ENCODE measurements at regions not wholly inside any gene's neighbourhood (a gene's known extent, or its start where the extent isn't known, plus 50 kb on each side); places are given as distances from the start of the nearest gene placed in this dataset.

DNA sequence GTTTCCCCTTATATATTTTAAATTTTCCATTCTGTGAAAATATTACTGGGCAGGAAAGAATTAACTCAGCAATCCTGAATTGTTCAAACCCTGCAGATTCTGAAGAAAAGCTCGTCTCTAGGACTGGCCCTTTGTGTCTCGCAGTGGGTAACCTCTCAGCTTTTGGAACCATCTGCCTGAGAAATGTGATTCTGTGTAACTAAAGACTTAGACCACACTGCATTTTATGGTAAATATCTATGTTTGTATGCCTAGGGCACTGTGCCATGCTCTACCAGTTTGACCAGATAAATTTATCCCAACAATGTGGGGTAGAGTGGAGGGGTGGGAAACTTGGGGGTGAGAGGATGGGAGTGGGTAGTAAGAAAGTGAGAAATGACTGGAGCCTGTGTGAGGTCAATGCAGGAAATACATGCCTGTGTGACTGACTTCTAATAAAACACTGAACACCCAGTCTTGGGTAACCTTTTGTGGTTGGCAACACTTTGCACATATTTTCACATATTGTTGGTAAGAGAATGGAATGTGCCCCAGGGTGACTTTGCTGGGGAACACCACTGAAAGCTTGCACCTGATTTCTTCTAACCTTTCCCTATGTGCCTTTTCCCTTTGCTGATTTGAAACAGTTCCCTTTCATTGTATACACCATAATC lies 1181.9 kb downstream of the OLFM4 start:
- no peak for DNase-seq
- Histone ChIP-seq H3K4me3 (ENCODE audit: low read depth, low read length) (no peak overlapping the region), H3K36me3 (replicated peaks) (no peaks in the 10 kb centered on the region), H3K27me3 (replicated peaks) (no peaks in the 10 kb centered on the region), H3K27ac (no peak overlapping the region)
- TF ChIP-seq CTCF (IDR thresholded peaks at IDR 0.05; ENCODE audit: low read depth, low read length, missing control alignments), result no peak
- in situ Hi-C loops (cut with HindIII; ENCODE audit: low pct_ligation_motif_present, low sequenced_read_pairs), result no loop called here

DNA sequence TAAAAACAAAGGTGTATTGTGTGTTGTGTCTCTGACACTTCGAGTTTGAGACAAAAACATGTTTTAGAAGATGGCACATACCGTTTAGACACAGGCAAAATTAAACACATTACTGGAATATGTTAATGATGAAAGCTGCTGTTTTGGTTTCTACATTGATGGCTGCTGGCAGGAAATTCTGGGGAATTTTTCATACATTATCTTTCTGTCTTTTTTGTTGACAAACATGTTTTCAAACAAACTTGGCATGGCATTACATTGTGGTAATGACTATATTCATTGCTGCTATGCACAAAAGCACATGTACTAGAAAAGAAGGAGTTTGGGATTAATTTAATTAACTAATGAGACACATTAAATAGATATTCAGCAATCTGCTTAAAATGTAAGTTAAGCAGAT lies 1187.6 kb downstream of the OLFM4 start:
- H3K4me3 ChIP-seq (ENCODE audit: low read depth, low read length), result no peak overlapping the region
- H3K36me3 ChIP-seq (replicated peaks), result no peaks in the 10 kb centered on the region
- no peak for TF ChIP-seq CTCF (IDR thresholded peaks at IDR 0.05; ENCODE audit: low read depth, low read length, missing control alignments)
- no peak for DNase-seq
- H3K27ac ChIP-seq, result no peak overlapping the region
- no peaks in the 10 kb centered on the region for H3K27me3 ChIP-seq (replicated peaks)
- in situ Hi-C loops (cut with HindIII; ENCODE audit: low pct_ligation_motif_present, low sequenced_read_pairs), result no loop called here

DNA sequence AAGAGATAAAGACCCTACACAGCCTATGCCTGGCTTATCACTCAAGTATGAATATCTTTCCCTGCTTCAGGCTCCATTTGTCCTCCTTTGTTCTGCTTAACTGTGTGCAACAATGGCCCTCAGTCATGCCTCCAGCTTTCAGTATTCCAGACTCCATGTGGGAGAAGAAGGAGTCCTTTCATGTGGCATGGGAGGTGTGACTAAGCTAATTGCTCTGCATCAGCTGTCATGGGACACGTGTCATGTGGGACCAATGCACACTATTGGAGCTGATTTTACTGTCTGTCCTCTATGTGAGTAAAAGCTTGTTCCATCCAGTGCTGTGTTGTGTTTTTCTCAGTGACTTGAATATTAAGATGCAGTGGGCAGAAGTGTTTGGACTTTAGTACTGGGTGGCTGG lies 1198.3 kb downstream of the OLFM4 start:
- H3K36me3 ChIP-seq (replicated peaks), result no peaks in the 10 kb centered on the region
- H3K4me3 ChIP-seq (ENCODE audit: low read depth, low read length), result no peak overlapping the region
- DNase-seq, result no peak
- TF ChIP-seq CTCF (IDR thresholded peaks at IDR 0.05; ENCODE audit: low read depth, low read length, missing control alignments), result no peak
- H3K27me3 ChIP-seq (replicated peaks), result no peaks in the 10 kb centered on the region
- in situ Hi-C loops (cut with HindIII; ENCODE audit: low pct_ligation_motif_present, low sequenced_read_pairs), result no loop called here
- no peak overlapping the region for H3K27ac ChIP-seq

GRCh38 chr13:54232700-54233099 lies 1204.1 kb downstream of the OLFM4 start:
- DNase-seq, result no peak
- Histone ChIP-seq H3K4me3 (ENCODE audit: low read depth, low read length) (no peak overlapping the region), H3K27me3 (replicated peaks) (no peaks in the 10 kb centered on the region), H3K27ac (no peak overlapping the region), H3K36me3 (replicated peaks) (no peaks in the 10 kb centered on the region)
- in situ Hi-C loops (cut with HindIII; ENCODE audit: low pct_ligation_motif_present, low sequenced_read_pairs), result no loop called here
- no peak for TF ChIP-seq CTCF (IDR thresholded peaks at IDR 0.05; ENCODE audit: low read depth, low read length, missing control alignments)

GRCh38 chr13:54234607-54235006 lies 1206.0 kb downstream of the OLFM4 start:
- no peak for TF ChIP-seq CTCF (IDR thresholded peaks at IDR 0.05; ENCODE audit: low read depth, low read length, missing control alignments)
- no peaks in the 10 kb centered on the region for H3K27me3 ChIP-seq (replicated peaks)
- H3K27ac ChIP-seq, result no peak overlapping the region
- H3K36me3 ChIP-seq (replicated peaks), result no peaks in the 10 kb centered on the region
- no peak overlapping the region for H3K4me3 ChIP-seq (ENCODE audit: low read depth, low read length)
- in situ Hi-C loops (cut with HindIII; ENCODE audit: low pct_ligation_motif_present, low sequenced_read_pairs), result no loop called here
- no peak for DNase-seq

GRCh38 chr13:54241719-54242118 lies 1213.1 kb downstream of the OLFM4 start:
- H3K4me3 ChIP-seq (ENCODE audit: low read depth, low read length), result no peak overlapping the region
- in situ Hi-C loops (cut with HindIII; ENCODE audit: low pct_ligation_motif_present, low sequenced_read_pairs), result no loop called here
- H3K36me3 ChIP-seq (replicated peaks), result no peaks in the 10 kb centered on the region
- no peaks in the 10 kb centered on the region for H3K27me3 ChIP-seq (replicated peaks)
- H3K27ac ChIP-seq, result no peak overlapping the region
- no peak for TF ChIP-seq CTCF (IDR thresholded peaks at IDR 0.05; ENCODE audit: low read depth, low read length, missing control alignments)
- no peak for DNase-seq
